Transverse colon (tissue), 4 donors: ENCODE measurements at regions not wholly inside any gene's neighbourhood (a gene's known extent, or its start where the extent isn't known, plus 50 kb on each side); places are given as distances from the start of the nearest gene placed in this dataset.

Experiments
- CTCF ChIP-seq, 5 experiments: fragments of 200-600 bp in 3 of 5; fragments of 450-650 bp in 2 of 5; sonication (generic) in 3 of 5; IDR thresholded peaks; 1 replicate in 2 of 5; 2 replicates in 3 of 5; pipeline ENCODE4 v1.5.1; 2016 to 2017; ENCODE audit warnings: antibody characterized with exemption in 5 of 5, inconsistent platforms in 3 of 5, mild to moderate bottlenecking in 2 of 5, moderate library complexity in 1 of 5
- EP300 ChIP-seq: sonication (generic); formaldehyde crosslinking; IDR thresholded peaks from one replicate; pipeline ENCODE4 v1.6.1; 2017; ENCODE audit warnings: antibody characterized with exemption, low read depth
- POLR2A ChIP-seq: fragments of 450-650 bp; IDR thresholded peaks from one replicate; pipeline ENCODE4 v1.6.1; 2016; ENCODE audit warnings: antibody characterized with exemption, mild to moderate bottlenecking, moderate library complexity
- POLR2AphosphoS5 ChIP-seq, 3 donors: sonication (generic); formaldehyde crosslinking; IDR thresholded peaks; one replicate each; pipeline ENCODE4 v1.6.1; 2016; ENCODE audit warnings: antibody characterized with exemption in 3 of 3

GRCh38 chr2:192515937-192516336 lies 321.2 kb upstream of the TMEFF2 start:
- TF ChIP-seq EP300: no peak
- no peak for TF ChIP-seq POLR2A
- no peak for TF ChIP-seq CTCF (IDR thresholded peaks at IDR 0.05)
- TF ChIP-seq POLR2AphosphoS5 (IDR thresholded peaks at IDR 0.05): no peak
